GM19467 (cell line): ENCODE measurements at regions not wholly inside any gene's neighbourhood (a gene's known extent, or its start where the extent isn't known, plus 50 kb on each side); places are given as distances from the start of the nearest gene placed in this dataset.

Experiments used
- ATAC-seq: cut with Tn5 transposase; IDR thresholded peaks from one replicate; pipeline ENCODE4 v1.9.1; 2021; ENCODE audit warnings: mild to moderate bottlenecking, moderate library complexity; ENCODE audit not compliant: unreplicated experiment

DNA sequence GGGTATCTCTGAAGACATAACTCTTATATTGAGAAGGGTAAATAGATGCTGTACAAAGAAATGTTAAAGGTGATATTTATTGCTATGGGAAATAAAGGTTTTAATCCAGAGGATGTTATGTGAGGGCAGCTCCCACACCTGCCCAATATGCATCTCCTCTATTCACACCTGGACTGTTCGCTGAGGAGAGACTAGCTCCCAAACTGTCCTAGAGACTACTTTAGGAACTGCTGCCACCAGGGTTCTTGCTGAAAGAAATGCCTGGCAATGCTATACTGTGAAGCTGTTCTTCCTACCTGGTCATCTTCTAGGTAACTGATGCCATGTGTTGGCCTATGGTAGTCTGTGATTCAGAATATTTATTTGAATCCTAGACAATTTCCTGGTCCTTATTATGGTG is 1421.5 kb upstream of the SPRY2 start:
- no peak for ATAC-seq

DNA sequence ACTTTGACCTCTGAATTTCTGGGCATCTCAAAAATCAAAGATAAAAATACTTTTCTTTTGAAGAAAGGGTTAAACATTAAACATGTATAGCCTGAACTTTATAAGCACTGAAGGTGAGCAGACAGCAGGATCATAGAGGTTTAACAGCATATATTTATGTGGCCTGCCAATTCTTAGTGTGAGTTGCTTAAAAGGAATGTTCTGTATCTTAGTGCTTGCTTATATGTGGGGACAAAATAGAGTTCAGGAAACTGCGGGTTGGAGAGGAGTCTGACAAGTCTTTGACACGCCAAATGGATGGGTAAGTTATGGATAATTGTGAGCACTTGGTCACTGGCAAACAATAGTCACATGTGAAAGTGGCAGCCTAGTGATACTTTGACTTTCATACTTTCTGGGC is 1419.4 kb upstream of the SPRY2 start:
- no peak for ATAC-seq

DNA sequence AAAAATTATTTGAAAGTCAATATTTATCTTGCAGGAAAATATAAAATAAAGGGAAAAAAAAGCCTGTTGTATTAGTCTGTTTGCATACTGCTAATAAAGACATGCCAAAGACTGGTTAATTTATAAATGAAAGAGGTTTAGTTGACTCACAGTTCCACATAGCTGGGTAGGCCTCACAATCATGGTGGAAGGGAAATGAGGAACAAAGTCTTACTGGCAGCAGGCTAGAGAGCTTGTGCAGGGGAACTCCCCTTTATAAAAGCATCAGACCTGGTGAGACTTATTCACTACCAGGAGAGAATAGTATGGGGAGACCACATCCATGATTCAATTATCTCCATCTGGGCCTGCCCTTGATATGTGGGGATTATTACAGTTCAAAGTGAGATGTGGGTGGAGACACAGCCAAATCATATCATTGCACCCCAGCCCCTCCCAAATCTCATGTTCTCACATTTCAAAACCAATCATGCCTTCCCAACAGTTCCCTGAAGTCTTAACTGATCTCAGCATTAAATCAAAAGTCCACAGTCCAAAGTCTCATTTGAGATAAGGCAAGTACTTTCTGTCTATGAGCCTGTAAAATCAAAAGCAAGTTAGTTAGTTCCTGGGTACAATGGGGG is 1416.5 kb upstream of the SPRY2 start:
- ATAC-seq, result no peak

DNA sequence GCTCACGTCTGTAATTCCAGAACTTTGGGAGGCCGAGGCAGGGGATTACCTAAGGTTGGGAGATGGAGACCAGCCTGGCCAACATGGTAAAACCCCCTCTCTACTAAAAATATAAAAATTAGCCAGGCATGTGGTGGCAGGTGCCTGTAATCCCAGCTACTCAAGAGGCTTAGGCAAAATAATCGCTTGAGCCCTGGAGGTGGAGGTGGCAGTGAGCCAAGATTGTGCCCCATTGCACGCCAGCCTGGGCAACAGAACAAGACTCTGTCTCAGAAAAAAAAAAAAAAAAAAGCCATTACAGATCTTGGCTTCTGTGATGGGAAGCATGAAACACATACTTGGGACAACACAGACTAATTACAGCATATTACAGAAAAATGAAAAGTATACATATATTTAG is 1404.5 kb upstream of the SPRY2 start:
- no peak for ATAC-seq

DNA sequence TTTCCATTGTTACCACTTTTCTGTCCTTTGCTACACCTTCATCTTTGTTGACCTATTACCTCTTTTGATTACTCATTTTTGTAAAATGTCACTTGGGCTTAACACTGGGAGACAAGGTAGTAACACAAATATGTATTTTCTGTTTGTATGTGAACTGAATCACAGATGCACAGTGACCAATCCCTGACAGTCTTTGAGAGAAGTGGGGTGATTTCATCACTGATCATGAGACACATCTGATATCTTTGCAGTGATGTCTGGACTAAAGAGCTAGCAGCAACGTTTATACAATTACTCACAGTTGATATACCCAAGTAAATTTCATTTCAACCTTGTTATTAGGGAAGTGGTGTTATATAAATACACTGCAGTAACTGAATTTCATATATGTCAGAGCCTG is 1397.4 kb upstream of the SPRY2 start:
- no peak for ATAC-seq

DNA sequence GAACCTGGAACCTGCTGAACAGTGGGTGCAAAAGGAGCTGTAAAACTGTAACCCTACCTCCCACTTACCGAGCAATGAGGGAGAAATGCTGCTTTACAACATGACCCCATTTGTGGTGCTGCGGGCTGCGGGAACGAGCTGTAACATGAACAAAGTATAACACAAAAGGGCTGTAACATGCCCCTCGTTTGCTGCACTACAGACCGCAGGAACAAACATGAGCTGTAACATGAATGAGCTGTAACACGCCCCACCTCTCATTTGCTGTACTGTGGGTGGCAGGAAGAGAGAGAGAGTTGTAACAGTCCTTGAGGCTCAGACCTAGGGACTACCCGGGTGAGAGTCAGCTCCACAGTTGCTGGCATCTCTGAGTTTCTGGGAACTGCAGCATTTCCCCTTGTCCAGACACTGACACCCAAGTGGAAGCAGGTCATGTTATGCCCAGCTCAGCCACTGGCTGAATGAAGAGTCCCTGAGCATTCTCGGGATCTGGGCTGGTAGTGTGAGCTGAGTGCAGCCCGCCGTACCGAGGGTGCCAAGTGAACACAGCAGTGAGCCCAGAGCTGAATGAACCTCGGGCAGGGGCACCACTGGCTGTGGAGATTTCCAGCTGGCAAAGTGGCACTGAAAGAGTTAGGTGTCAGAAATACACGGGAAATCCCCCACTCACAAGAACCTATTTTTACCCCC is 1385.3 kb upstream of the SPRY2 start:
- ATAC-seq, result no peak

DNA sequence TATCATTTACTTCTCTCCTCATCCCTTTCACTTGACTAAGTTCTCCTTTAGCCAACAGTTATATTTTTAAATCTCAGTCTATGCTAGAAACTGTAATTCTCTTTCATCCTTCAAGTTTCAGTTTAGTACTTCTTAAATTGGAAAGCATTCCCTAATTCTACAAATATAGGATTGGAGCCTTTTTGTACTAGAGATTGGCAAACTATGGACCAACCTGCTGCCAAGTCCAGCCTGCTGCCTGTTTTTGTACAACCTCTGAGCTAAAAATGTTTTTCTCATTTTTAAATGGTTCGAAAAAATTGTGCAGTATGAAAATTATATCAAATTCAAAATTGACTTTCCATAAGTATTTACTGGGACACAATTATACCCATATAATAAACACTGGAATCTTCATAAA is 1381.5 kb upstream of the SPRY2 start:
- ATAC-seq, result no peak

DNA sequence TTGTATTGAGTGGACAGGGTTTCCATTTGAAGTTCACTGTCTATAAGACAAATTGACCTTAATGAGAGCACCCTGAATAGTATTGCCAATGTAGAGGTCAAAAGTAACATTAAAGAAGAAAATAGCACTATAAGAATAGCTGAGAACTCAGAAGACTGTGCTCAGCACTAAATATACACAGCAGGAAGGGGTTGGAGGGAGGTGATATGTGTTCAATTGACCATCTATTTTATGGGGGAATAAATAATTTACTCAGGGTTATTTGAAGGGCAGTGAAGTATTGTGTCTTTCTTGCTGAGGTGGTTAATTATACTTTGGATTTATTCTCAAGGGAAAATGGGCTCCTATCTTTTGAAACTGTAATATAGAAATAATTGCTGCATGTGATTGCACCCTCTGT is 1380.5 kb upstream of the SPRY2 start:
- no peak for ATAC-seq

DNA sequence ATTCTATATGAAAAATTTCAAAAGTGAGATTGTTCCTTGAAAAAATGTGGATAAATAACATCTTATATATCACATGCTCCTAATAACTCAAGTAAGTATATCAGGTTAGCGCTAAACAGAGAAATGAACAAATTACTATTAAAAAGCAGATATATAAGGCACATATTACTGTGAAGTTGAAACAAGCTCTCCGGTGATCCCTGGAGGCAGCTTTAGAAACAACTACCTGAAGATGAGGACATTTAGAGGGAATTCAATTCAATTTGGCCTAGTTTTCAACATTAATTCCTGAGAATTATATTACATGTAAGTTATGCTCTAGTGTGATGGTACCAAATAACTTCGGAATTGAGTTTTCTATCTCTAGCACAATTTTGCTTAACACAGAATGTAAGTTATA is 1373.6 kb upstream of the SPRY2 start:
- no peak for ATAC-seq

DNA sequence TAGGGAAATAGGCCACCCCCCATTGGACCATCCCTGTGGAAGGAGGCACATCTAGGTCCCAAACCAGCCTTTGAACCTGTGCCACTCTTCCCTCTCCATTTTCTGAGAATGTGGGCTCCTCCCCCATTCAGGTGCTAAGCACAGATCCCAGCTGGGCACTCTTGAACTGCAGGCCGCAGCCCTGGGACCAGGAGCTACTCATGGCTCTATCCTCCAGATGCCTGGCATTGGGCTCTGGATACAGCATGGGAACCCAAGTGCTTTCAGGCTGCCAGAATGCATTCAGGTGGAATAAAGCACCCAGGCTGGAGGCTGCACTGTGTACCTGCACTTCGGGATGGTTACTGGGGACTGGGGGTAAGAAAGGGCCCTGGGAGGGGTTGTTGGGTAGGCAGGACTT is 1372.3 kb upstream of the SPRY2 start:
- no peak for ATAC-seq

DNA sequence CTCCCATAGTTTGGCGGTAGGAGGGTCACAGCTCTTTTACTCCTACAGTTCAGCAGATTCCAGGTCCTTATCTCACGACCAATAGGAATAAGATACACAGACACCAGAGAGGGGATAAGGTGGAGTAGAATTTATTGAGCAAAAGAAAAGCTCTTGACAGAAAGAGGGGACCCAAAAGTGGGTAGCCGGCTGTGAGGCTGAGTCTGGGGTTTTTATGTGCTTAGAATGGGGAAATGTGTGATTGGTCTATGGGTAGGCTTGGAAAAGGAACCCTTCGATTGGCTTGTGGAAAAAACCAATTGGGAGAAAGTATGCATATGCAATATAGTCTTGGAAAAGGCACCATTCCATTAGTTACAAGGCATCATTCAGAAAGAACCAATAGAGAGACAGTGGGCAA is 1356.9 kb upstream of the SPRY2 start:
- no peak for ATAC-seq

DNA sequence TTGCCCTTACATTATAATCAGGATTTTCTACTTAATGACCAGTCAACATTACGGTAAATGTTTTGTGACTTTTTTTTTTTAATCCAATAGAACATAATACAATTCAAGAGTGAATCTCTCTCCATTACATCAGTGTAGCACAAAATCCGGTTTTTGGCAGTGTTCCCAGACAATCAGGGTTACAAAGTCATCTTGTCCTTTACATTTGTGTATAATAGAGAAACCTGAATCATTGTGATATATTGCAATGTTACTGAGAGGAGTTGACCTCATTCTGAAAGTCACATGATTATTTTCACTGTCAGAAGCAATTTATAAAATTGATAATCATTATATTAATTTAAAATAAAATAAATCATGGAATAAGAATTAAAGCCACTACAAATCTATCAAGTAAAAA is 1346.0 kb upstream of the SPRY2 start:
- ATAC-seq, result no peak

DNA sequence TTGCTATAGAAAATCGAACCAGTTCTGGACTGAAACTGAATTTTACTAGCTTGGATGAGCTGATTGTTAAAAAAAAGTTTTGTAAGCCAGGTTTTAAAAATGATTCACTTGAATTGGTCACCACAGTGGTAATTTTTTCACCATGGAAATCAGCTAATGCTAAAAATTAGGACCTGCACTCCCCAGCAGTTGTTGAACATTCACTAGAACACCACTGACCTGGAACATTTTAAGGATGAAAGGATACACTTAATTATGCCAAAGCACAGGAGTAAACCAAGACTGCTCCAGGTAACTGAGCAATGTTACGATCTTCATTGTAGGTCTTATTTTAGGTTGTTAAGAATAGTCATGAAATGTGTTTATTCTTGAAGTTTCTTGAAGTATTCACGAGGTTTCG is 1342.6 kb upstream of the SPRY2 start:
- ATAC-seq, result no peak

DNA sequence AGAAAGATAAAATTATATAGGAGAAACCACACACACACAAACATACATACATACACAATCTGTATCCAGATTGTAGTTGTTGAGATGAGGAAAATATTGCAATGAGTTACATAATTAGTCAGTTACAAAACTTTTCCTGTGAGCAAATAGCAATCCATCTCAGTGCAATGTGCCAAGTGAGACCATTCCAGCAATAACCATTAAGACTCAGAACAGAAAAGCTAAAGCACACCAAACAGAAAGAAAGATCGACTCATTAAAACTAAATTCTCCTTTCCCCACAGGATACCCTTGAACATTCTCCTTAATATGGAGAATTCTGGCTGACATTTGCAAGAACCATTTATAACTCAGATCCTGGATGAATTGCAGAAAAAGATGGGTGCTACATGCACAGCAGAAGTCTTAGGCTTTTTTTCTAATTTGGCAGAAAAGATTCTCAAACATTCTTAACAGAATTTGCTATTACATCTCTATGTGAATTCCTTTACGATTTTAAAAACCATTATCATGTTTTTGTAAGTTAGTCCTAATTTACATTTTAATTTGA is 1341.2 kb upstream of the SPRY2 start:
- no peak for ATAC-seq

DNA sequence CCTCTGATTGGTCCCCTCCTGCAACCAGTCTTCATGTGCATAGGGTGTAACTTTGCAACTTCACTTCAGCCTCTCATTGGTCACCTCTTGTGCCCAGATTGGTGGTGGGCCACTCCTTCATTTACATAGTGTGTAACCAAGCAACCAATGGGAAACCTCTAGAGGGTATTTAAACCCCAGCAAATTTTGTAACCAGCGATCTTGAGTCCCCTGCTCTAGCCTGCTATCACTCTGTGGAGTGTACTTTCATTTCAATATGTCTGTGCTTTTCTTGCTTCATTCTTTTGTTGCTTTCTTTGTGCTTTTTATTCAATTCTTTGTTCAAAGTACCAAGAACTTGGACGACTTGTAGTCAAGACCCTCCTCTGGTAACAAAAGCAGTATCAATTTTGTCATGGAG is 1336.9 kb upstream of the SPRY2 start:
- ATAC-seq, result no peak

DNA sequence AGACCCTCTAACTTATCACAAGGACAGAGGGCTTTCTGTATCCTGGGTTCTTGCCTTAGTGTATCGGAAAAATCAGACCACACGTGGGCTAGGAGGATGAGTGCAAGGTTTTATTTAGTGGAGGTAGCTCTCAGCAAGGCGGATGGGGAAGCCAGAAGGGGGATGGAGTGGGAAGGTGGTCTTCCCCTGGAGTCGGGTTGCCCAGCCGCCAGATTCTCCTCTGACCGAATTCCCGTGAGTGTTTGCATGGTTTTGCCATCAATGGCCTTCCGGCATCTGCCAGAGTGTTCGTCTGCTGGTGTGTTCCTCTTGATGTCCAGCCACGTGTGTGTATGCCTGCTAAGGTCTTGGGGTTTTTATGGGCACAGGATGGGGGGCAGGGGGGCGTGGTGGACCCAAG is 1335.1 kb upstream of the SPRY2 start:
- no peak for ATAC-seq

DNA sequence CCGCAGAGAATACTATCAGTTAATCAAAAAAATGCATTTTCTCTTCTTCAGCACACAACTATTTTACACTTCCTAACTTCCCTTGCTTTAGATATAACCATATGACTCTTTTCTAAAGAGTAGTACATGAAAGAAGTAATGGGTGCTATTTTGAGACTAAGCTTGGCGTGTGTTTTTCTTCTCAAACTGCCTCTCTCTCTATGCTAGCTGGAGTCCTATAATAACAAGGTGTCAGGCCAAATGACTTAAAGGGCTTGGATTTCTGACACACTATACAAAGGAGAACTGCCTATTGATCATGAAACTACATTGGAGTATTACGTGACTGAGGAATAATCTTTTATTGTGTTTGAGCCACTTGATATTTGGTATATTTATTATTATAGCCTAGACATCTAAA is 1330.1 kb upstream of the SPRY2 start:
- no peak for ATAC-seq

DNA sequence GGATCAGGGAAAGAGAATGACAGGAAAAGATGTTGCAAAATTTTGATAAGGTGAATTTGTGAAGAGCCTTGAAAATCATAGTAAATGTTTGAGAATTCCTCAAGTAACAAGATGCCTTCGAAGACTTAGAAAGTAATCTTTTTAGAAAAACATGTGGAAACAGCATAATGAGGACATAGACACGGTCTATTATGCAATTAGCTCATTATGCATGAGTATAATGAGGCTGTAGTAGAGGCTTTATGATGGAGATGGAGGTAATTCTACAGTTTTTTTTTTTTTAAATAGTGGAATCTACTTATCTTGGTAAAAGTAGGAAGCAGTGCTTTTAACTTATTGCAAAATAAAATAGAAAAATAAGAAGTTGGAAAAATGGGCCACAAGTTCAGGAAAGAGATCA is 1329.1 kb upstream of the SPRY2 start:
- ATAC-seq, result no peak

DNA sequence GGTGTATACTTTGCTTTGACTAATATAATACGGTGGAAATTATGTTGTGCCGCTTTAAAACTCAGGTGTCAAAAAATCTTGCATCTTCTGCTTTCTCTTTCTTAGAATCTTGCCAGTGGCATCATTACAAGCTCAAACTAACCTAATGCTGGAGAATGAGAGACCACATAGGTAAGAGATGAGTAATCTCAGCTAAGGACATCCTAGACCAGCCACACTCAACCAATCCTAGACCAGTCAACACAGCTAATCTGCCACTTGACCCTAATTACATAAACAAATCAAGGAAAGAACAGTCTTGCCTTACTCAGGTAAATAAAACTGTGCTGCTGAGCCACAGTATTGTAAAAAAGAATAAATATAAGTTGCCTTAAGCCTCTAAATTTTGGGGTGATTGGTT is 1323.9 kb upstream of the SPRY2 start:
- no peak for ATAC-seq

DNA sequence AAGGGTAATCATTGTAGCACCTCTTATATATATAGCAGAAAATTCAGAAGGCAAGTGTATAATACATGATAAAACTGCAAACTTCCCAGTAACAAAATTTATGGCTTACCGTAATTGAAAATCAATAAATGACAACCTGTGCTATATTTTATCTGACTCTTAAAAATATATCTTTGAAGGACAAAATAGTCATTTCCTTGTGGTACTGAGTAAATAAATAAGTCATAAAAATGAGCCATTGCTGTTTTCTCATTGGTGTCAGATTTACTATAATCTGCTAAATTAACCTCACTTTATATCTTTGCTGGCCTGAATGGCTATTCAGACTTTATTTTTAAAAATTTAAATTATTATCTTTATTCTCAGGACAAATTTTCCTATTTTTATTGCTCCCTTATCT is 1319.1 kb upstream of the SPRY2 start:
- no peak for ATAC-seq

DNA sequence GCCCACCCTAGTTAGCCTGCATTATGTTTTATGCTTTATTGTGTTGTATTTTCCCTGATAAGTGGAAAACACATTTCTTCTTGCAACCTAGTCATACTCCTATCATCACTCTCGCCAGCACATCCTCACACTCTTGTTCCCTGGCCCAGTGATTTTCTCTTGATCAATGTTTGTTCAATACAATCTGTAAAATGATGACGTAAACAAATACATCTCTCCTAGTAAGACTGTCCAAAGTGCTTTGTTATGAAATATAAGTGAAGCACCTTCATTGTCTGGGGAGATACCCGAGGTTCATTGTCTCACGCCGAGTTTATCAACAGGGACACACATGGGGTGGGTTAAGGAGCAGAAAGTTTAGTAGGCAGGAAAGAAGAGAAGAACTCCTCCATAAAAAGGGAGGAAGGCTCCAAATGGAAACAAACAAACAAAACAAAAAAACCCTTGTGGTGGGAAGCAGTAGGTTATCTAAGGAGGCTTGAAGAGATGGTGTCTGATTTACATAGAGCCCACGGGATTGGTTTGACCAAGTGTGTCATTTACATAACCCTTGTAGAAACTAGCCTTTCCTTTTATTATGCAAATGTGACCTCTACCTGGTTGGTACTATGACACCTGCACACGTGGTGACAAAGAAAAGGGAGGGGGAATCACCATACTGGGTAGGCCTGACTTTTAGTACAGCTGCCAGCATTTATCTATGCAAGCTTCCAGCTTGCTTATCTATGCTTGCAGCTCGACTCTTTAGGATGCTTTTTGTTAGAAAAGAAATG is 1317.9 kb upstream of the SPRY2 start:
- ATAC-seq, result no peak

DNA sequence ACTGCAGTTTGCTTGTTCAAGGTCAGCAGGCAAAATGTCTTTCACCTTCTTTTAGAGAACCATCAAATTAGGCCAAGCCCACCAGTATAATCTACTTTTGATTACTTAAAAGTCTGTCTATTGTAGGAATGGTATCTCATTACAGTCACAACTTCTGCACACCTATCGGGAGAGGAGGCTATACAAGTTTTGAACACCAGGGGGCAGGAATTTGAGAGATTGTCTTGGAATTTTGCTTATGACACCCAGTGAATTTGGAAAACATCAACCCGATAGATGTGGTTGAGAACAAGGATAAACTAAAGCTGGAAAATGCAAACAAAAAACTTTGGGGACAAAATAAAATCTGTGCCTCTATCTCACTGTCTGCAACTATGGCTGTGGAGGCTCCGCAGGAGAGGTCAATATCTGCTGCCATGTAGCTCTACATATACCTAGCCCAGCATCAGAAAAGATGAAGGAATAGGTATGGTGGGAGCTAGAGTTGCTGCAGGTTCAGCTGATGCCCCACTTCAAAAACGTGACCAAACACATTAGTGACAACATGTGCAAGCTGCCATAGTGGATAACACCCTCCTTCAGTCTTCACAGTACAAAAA is 1299.2 kb upstream of the SPRY2 start:
- ATAC-seq, result no peak
